ENCODE measurements at regions not wholly inside any gene's neighbourhood (a gene's known extent, or its start where the extent isn't known, plus 50 kb on each side); places are given as distances from the start of the nearest gene placed in this dataset.

- no peak for TF ChIP-seq CTCF (IDR thresholded peaks at IDR 0.05; ENCODE audit: unreplicated experiment in 3 of 3)
- Mint-ChIP-seq H3K27ac (peak overlapping the region in 1 of 3 experiments; percentile 23), H3K36me3 (ENCODE audit: low read depth) (no peaks in the 10 kb centered on the region), H3K4me1 (peaks cover 21% of the 10 kb centered on the region), H3K27me3 (ENCODE audit: low read depth) (peaks cover 6% of the 10 kb centered on the region), H3K4me3 (no peak overlapping the region), H3K9me3 (no peaks in the 10 kb centered on the region)
These were observed 90.9 kb upstream of the LDB2 start for GRCh38 chr4:16989371-16989770.

GRCh38 chr4:16988814-16989213 lies 90.4 kb upstream of the LDB2 start:
- H3K4me1 Mint-ChIP-seq = peaks cover 15% of the 10 kb centered on the region
- H3K36me3 Mint-ChIP-seq (ENCODE audit: low read depth) = no peaks in the 10 kb centered on the region
- peaks cover 6% of the 10 kb centered on the region for H3K27me3 Mint-ChIP-seq (ENCODE audit: low read depth)
- peaks cover 3% of the 10 kb centered on the region for H3K9me3 Mint-ChIP-seq
- no peak overlapping the region for H3K27ac Mint-ChIP-seq
- no peak overlapping the region for H3K4me3 Mint-ChIP-seq
- TF ChIP-seq CTCF (IDR thresholded peaks at IDR 0.05; ENCODE audit: unreplicated experiment in 3 of 3) = no peak

DNA sequence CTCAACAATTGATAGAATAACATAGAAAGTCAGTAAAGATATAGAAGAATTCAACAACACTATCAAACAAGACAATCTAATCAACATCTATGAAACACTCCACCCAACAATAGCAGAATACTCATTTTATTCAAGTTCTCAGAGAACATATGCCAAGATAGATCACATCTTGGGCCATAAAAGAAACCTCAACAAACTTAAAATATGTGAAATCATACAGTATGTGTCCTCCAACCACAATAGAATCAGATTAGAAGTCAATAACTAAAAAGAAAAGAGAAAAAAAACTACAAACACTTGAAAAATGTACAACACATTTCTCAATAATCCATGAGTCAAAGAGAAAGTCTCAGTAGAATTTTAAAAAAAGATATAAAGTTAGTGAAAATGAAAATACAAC lies 78.6 kb upstream of the LDB2 start:
- no peak overlapping the region for H3K4me3 Mint-ChIP-seq
- H3K9me3 Mint-ChIP-seq = no peaks in the 10 kb centered on the region
- TF ChIP-seq CTCF (IDR thresholded peaks at IDR 0.05; ENCODE audit: unreplicated experiment in 3 of 3) = no peak
- no peak overlapping the region for H3K27ac Mint-ChIP-seq
- peaks cover 3% of the 10 kb centered on the region for H3K4me1 Mint-ChIP-seq
- H3K36me3 Mint-ChIP-seq (ENCODE audit: low read depth) = no peaks in the 10 kb centered on the region
- no peaks in the 10 kb centered on the region for H3K27me3 Mint-ChIP-seq (ENCODE audit: low read depth)

GRCh38 chr4:16969696-16970135 lies 71.3 kb upstream of the LDB2 start:
- no peaks in the 10 kb centered on the region for H3K36me3 Mint-ChIP-seq (ENCODE audit: low read depth)
- H3K27ac Mint-ChIP-seq = peak overlapping the region in 2 of 3 experiments; percentile 14 to 87
- H3K9me3 Mint-ChIP-seq = peaks cover 6% of the 10 kb centered on the region
- no peak overlapping the region for H3K4me3 Mint-ChIP-seq
- H3K4me1 Mint-ChIP-seq = peaks cover 38% of the 10 kb centered on the region
- TF ChIP-seq CTCF (IDR thresholded peaks at IDR 0.05; ENCODE audit: unreplicated experiment in 3 of 3) = no peak
- H3K27me3 Mint-ChIP-seq (ENCODE audit: low read depth) = no peaks in the 10 kb centered on the region

GRCh38 chr4:16967722-16968121 lies 69.3 kb upstream of the LDB2 start:
- no peak for TF ChIP-seq CTCF (IDR thresholded peaks at IDR 0.05; ENCODE audit: unreplicated experiment in 3 of 3)
- Mint-ChIP-seq H3K36me3 (ENCODE audit: low read depth) (no peaks in the 10 kb centered on the region), H3K9me3 (peaks cover 9% of the 10 kb centered on the region), H3K27me3 (ENCODE audit: low read depth) (no peaks in the 10 kb centered on the region), H3K4me3 (no peak overlapping the region), H3K4me1 (peaks cover 38% of the 10 kb centered on the region), H3K27ac (peak overlapping the region; percentile 87 to 94 (median 88))

DNA sequence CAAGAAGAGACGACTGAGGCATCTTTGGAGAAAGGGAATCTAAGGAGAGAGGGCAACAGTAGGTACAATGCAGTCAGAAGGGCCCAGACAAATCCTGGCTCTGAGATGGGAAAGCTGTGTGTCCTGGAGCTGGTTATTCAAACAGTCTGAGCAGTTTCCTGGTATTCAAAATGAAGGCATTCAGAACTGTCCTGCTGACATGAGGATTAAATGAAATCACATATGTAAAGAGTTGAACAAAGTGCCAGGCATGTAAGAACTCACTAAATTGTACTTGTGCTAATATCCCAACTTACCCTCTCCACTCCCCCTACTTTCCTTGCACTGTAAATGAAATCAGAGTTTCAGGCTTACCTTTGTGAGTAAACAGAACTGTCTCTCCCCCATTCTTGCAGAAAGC lies 60.9 kb upstream of the LDB2 start:
- H3K4me3 Mint-ChIP-seq = no peak overlapping the region
- H3K36me3 Mint-ChIP-seq (ENCODE audit: low read depth) = peaks cover 8% of the 10 kb centered on the region
- no peaks in the 10 kb centered on the region for H3K27me3 Mint-ChIP-seq (ENCODE audit: low read depth)
- peak overlapping the region in 1 of 3 experiments; percentile 64 for H3K27ac Mint-ChIP-seq
- no peak for TF ChIP-seq CTCF (IDR thresholded peaks at IDR 0.05; ENCODE audit: unreplicated experiment in 3 of 3)
- peaks cover 21% of the 10 kb centered on the region for H3K9me3 Mint-ChIP-seq
- H3K4me1 Mint-ChIP-seq = peaks cover 26% of the 10 kb centered on the region

Measured in nephron (organoid).